ENCODE measurements at regions not wholly inside any gene's neighbourhood (a gene's known extent, or its start where the extent isn't known, plus 50 kb on each side); places are given as distances from the start of the nearest gene placed in this dataset.

DNA sequence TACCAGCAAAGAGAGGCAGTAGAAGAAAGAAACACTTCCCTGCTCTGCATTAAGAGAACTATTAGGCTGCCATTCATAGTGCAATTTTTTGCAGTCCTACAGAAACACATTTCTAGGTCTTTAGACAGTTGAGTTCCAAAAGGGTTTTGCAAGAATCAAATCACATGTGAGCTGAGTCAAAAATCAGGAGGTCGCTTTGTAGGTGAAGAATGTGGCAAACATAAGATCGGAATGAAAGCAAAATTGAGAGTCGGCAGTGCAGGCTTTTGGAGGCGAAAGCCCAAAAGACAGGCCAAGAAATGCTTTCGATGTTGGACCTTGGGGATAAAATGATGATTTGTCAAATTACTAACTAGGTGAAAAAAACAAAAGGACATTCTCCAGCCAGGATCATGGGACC lies 213.5 kb upstream of the NRIP1 start:
- TF ChIP-seq, protein P1, sequence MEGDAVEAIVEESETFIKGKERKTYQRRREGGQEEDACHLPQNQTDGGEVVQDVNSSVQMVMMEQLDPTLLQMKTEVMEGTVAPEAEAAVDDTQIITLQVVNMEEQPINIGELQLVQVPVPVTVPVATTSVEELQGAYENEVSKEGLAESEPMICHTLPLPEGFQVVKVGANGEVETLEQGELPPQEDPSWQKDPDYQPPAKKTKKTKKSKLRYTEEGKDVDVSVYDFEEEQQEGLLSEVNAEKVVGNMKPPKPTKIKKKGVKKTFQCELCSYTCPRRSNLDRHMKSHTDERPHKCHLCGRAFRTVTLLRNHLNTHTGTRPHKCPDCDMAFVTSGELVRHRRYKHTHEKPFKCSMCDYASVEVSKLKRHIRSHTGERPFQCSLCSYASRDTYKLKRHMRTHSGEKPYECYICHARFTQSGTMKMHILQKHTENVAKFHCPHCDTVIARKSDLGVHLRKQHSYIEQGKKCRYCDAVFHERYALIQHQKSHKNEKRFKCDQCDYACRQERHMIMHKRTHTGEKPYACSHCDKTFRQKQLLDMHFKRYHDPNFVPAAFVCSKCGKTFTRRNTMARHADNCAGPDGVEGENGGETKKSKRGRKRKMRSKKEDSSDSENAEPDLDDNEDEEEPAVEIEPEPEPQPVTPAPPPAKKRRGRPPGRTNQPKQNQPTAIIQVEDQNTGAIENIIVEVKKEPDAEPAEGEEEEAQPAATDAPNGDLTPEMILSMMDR (conservative IDR thresholded peaks at IDR 0.05; ENCODE audit: low read depth, low read length): no peak
- TF ChIP-seq EZH2phosphoT487 (IDR thresholded peaks at IDR 0.05; ENCODE audit: borderline replicate concordance, low read length): no peak
- no peak for TF ChIP-seq EZH2 (IDR thresholded peaks at IDR 0.05; ENCODE audit: low read length, unreplicated experiment)
- H3K27ac ChIP-seq (ENCODE audit: low read length): no peak overlapping the region
- no peaks in the 10 kb centered on the region for H4K20me1 ChIP-seq (ENCODE audit: low read length)
- ATAC-seq: no peak
- peaks cover 41% of the 10 kb centered on the region for H3K4me1 ChIP-seq (ENCODE audit: insufficient read depth, low read length)
- H3K36me3 ChIP-seq (ENCODE audit: low read depth, low read length): no peaks in the 10 kb centered on the region
- no peaks in the 10 kb centered on the region for H3K9me3 ChIP-seq (ENCODE audit: low read length)
- H3K27me3 ChIP-seq (ENCODE audit: low read length): no peaks in the 10 kb centered on the region
- no peak overlapping the region for H2AFZ ChIP-seq (ENCODE audit: low read length)
- no peaks in the 10 kb centered on the region for H3K9me2 ChIP-seq (replicated peaks; ENCODE audit: low read length)
- BruUV-seq (replicated peaks): no TSS peak
- H3K4me3 ChIP-seq (ENCODE audit: low read length): no peak overlapping the region
- H3F3A ChIP-seq (ENCODE audit: low read length, unreplicated experiment): no peaks in the 10 kb centered on the region
- intact Hi-C loops (cut with micrococcal nuclease): no loop called here
- H3K9ac ChIP-seq (ENCODE audit: low read length): no peak overlapping the region
- DNase-seq: no peak
- H3K4me2 ChIP-seq (ENCODE audit: low read length): no peak overlapping the region
- ChIA-PET POLR2A (ENCODE audit: unreplicated experiment) (no interaction called here), CTCF (no interaction called here)
- H3K79me2 ChIP-seq (ENCODE audit: low read length): no peaks in the 10 kb centered on the region

DNA sequence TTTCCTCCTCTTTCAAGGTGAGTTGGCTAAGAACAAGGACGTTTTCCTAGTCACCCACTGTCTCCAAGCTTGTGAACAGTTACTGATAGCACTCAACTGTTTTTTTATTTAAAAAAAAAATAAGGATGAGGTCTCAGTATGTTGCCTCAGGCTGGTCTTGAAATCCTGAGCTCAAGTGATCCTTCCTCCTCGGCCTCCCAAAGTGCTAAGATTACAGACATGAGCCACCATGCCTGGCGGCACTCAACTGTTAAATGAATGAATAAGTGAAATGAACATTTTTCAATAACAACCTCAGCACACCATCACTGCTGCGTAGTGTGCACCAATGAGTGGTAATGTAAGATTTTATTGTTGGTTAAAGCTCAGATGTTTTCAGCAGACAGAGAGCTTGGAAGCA lies 214.1 kb upstream of the NRIP1 start:
- H3K4me3 ChIP-seq (ENCODE audit: low read length): no peak overlapping the region
- no peaks in the 10 kb centered on the region for H3K9me3 ChIP-seq (ENCODE audit: low read length)
- H3K9ac ChIP-seq (ENCODE audit: low read length): no peak overlapping the region
- peaks cover 44% of the 10 kb centered on the region for H3K4me1 ChIP-seq (ENCODE audit: insufficient read depth, low read length)
- no peak for ATAC-seq
- H3F3A ChIP-seq (ENCODE audit: low read length, unreplicated experiment): no peaks in the 10 kb centered on the region
- H3K79me2 ChIP-seq (ENCODE audit: low read length): no peaks in the 10 kb centered on the region
- POLR2A ChIA-PET (ENCODE audit: unreplicated experiment): no interaction called here
- H4K20me1 ChIP-seq (ENCODE audit: low read length): no peaks in the 10 kb centered on the region
- CTCF ChIA-PET: no interaction called here
- BruUV-seq (replicated peaks): no TSS peak
- no peak overlapping the region for H3K4me2 ChIP-seq (ENCODE audit: low read length)
- H3K36me3 ChIP-seq (ENCODE audit: low read depth, low read length): no peaks in the 10 kb centered on the region
- intact Hi-C loops (cut with micrococcal nuclease): no loop called here
- no peak overlapping the region for H2AFZ ChIP-seq (ENCODE audit: low read length)
- H3K27me3 ChIP-seq (ENCODE audit: low read length): no peaks in the 10 kb centered on the region
- no peak for DNase-seq
- H3K27ac ChIP-seq (ENCODE audit: low read length): no peak overlapping the region
- TF ChIP-seq, protein P1 (conservative IDR thresholded peaks at IDR 0.05; ENCODE audit: low read depth, low read length): no peak
- no peak for TF ChIP-seq EZH2phosphoT487 (IDR thresholded peaks at IDR 0.05; ENCODE audit: borderline replicate concordance, low read length)
- no peak for TF ChIP-seq EZH2 (IDR thresholded peaks at IDR 0.05; ENCODE audit: low read length, unreplicated experiment)
- H3K9me2 ChIP-seq (replicated peaks; ENCODE audit: low read length): no peaks in the 10 kb centered on the region

DNA sequence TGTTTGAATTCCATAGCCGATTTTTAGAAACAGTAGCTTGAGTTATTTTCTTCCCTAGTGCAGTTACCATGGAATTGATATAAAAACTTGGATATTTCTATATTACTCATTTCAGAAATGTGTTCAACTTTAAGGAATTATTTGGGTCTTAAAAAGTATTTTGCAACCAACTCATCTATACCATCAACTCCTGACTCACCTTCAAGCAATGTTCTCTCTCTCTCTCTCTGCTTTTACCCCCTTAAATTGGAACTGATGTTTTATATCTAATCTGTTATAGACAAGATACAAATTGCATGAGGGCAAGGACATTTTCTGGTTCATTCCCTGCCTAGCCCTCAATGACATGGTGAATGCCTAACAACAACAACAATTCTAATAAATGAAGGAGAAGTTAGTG lies 214.7 kb upstream of the NRIP1 start:
- no peak overlapping the region for H2AFZ ChIP-seq (ENCODE audit: low read length)
- no peak overlapping the region for H3K27ac ChIP-seq (ENCODE audit: low read length)
- no peaks in the 10 kb centered on the region for H3K27me3 ChIP-seq (ENCODE audit: low read length)
- no TSS peak for BruUV-seq (replicated peaks)
- no peak for TF ChIP-seq EZH2 (IDR thresholded peaks at IDR 0.05; ENCODE audit: low read length, unreplicated experiment)
- TF ChIP-seq, protein P1 (conservative IDR thresholded peaks at IDR 0.05; ENCODE audit: low read depth, low read length): no peak
- TF ChIP-seq EZH2phosphoT487 (IDR thresholded peaks at IDR 0.05; ENCODE audit: borderline replicate concordance, low read length): no peak
- H3K9me3 ChIP-seq (ENCODE audit: low read length): no peaks in the 10 kb centered on the region
- H3K4me1 ChIP-seq (ENCODE audit: insufficient read depth, low read length): peaks cover 38% of the 10 kb centered on the region
- no peak overlapping the region for H3K4me3 ChIP-seq (ENCODE audit: low read length)
- no peaks in the 10 kb centered on the region for H3F3A ChIP-seq (ENCODE audit: low read length, unreplicated experiment)
- ATAC-seq: no peak
- no peak overlapping the region for H3K9ac ChIP-seq (ENCODE audit: low read length)
- 0 out of 2 replicates have a peak overlapping the region, but pooled peaks have one; percentile 11 for H3K4me2 ChIP-seq (ENCODE audit: low read length)
- ChIA-PET CTCF (no interaction called here), POLR2A (ENCODE audit: unreplicated experiment) (no interaction called here)
- H4K20me1 ChIP-seq (ENCODE audit: low read length): no peaks in the 10 kb centered on the region
- H3K79me2 ChIP-seq (ENCODE audit: low read length): no peaks in the 10 kb centered on the region
- no peaks in the 10 kb centered on the region for H3K9me2 ChIP-seq (replicated peaks; ENCODE audit: low read length)
- intact Hi-C loops (cut with micrococcal nuclease): no loop called here
- peak; percentile 45 for DNase-seq
- H3K36me3 ChIP-seq (ENCODE audit: low read depth, low read length): no peaks in the 10 kb centered on the region

Data from PC-3 (cell line).